GM21786 (cell line): ENCODE measurements at regions not wholly inside any gene's neighbourhood (a gene's known extent, or its start where the extent isn't known, plus 50 kb on each side); places are given as distances from the start of the nearest gene placed in this dataset.
"Not testable (repeated sequence)": the region's sequence is repeated elsewhere in the genome, so short reads cannot be mapped to it uniquely, and the experiment has no call there.

Experiments used
- ATAC-seq: cut with Tn5 transposase; IDR thresholded peaks from one replicate; pipeline ENCODE4 v1.9.1; 2021; ENCODE audit not compliant: unreplicated experiment

- ATAC-seq = no peak
Observed at GRCh38 chr2:216989340-216990129, 129.7 kb upstream of the TNP1 start.

DNA sequence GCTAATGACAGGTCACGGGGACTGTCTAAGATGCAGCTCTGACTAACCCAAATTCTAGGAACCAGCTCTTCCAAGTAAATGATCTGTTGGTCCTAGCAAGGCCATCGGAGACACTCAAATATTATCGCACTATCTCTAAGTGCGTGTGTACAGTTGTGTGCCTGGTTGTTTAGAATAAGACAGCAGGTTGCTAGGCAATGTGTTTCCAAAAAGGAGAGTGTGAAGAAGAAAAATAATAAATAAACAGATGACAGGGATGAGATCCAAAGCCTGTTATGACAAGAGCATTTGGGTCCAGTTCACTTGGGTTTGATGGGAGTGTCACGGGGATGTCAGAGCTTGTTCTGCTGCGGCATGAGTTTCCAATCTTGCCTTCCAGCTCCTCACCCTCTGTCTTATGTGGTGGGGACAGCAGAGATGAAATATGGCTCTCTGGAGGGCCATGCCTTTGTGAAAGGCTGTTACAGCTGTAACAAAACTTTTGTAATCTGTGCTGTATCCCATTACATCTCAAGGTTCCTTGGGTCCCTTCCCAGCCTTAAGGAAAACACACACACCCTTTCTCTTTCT is 127.5 kb upstream of the TNP1 start:
- ATAC-seq = no peak

- no peak for ATAC-seq
Observed at GRCh38 chr2:216985658-216986141, 125.8 kb upstream of the TNP1 start.

DNA sequence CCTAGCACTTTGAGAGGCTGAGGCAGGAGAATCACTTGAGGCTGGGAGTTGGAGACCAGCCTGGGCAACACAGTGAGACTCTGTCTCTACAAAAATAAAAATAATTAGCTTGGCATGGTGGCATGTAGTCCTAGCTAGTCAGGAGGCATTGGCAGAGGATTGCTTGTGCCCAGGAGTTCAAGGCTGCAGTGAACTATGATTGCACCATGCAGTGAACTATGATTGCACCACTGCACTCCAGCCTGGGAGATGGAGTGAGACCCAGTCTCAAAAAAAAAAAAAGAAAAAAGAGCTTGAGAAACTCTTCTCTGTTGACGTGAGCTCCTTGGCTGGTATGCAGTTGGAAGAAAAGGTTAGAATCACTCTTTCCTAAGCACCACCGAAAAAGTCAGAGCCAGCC is 125.1 kb upstream of the TNP1 start:
- ATAC-seq = no peak

GRCh38 chr2:216981951-216982350 is 122.1 kb upstream of the TNP1 start:
- ATAC-seq = not testable (repeated sequence)

DNA sequence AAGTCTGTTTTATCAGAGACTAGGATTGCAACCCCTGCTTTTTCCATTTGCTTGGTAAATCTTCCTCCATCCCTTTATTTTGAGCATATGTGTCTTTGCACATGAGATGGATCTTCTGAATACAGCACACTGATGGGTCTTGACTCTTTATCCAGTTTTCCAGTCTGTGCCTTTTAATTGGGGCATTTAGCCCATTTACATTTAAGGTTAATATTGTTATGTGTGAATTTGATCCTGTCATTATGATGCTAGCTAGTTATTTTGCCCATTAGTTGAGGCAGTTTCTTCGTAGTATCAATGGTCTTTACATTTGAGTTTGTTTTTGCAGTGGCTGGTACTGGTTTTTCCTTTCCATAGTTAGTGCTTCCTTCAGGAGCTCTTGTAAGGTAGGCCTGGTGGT is 120.6 kb upstream of the TNP1 start:
- not testable (repeated sequence) for ATAC-seq

DNA sequence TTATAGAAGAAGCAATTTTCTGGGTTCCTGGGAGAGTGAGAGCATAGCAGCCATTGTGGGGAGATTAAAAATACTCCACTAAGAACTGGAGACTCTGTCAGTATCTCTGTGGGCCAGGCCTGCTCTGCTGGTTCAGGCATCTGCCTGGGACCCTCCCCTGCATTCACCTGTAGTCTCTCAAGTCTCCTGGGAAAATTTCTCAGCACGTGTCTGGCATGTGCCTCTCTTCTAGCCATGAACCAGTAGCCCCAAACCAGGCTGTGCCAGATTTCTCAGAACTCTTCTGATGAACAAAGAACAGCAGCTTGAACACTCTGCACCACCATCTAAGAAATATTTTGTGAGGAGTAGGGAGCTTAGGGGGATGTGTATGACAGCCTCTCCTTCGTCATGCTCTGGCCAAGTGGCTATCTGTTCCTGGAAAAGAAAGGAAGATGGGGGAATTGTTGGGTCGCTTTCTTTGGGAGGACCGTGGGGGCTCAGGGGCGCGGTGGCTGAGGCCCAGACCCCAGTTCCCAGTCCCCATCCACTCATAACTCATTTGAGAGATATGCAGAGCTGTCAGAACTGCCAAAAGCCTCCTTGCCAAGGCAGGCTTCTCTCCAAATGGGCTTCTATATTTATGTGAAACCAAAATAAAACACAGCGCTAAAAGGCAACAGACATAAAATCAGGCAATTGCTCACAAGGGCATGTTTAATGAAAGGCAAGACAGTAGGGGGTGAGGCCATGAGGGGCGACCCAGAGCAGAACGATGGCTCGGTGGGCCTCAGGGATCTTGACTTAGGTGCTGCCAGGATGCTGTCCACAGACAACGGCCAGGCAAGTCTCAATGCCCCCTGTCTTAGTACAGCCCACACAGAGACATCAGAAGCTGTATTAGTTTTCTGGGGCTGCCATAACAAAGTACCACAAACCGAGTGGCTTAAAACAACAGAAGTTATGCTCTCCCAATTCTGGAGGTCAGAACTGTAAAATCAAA is 114.7 kb upstream of the TNP1 start:
- ATAC-seq = no peak

GRCh38 chr2:216971593-216971992 is 111.7 kb upstream of the TNP1 start:
- no peak for ATAC-seq

- ATAC-seq = no peak
Observed at GRCh38 chr2:216970359-216970915, 110.6 kb upstream of the TNP1 start.

DNA sequence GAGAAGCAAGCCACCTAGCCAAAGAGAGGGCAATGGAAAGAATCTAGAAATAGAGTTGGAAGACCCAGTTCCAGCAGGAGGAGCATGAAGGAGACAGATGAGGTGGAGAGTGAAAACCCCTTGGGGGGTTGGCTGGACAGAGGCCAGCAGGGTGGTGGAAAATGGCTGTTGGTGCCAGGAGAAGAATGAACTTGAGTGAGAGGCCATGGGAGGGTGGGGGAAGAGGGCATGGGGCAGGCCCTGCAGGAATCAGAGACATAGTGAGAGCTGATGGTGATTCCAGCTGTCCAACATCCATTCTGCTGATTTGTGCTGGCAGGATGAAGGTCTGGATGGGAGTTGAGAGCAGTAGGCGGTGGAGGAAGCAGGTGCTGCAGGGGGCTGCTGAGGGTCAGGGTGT is 108.0 kb upstream of the TNP1 start:
- ATAC-seq = no peak

DNA sequence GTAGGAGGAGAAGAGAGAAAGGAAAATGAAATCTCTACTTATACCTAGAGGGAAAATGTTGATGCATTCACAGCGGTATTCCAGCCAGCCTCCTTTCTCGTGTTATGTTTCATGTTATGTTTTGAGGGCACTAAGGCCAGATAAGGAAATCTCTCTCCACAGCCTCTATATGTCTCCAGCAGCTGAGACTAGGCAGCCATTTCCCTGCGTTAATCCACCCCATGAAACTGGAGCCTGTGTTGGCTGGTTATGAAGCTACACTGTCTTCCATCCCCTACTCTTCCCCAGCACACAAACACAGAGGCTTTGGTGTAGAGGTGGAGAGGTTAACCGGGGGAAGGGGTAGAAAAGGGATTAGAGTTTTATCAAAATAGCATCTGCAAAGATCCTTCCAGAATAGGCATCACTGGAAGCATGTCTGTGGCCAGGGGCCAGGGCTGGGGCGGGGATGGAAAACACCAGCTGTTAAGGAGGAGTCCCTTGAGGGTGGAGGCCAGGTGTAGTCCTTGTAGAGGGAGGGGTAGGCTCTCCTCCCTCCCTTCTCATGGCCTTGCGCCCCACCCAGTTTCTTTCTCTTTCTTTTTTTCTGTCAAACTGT is 100.9 kb upstream of the TNP1 start:
- ATAC-seq = no peak

GRCh38 chr2:216959433-216959832 is 99.6 kb upstream of the TNP1 start:
- ATAC-seq = no peak

- no peak for ATAC-seq
Observed at GRCh38 chr2:216956820-216957493, 97.1 kb upstream of the TNP1 start.

- ATAC-seq = no peak
Observed at GRCh38 chr2:216951171-216951570, 91.3 kb upstream of the TNP1 start.

DNA sequence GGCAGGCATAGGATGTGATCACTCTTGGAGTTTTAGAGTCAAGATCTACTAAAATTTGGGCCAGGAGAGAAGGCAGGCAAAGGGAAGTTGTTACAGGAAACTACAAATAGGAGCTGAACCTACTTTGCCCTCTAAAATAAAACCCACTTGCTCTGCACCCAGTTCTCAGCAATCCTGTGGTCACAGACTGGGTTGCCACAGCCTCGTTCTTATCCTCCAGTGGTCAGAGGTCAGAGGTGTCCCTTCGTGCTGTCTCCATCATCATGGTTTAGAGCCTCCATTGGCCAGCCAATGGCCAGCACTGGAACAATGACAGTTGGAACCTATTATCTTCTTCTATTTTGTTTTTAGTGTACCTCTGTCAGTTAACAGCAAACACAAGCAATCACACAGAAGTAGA is 90.7 kb upstream of the TNP1 start:
- no peak for ATAC-seq

DNA sequence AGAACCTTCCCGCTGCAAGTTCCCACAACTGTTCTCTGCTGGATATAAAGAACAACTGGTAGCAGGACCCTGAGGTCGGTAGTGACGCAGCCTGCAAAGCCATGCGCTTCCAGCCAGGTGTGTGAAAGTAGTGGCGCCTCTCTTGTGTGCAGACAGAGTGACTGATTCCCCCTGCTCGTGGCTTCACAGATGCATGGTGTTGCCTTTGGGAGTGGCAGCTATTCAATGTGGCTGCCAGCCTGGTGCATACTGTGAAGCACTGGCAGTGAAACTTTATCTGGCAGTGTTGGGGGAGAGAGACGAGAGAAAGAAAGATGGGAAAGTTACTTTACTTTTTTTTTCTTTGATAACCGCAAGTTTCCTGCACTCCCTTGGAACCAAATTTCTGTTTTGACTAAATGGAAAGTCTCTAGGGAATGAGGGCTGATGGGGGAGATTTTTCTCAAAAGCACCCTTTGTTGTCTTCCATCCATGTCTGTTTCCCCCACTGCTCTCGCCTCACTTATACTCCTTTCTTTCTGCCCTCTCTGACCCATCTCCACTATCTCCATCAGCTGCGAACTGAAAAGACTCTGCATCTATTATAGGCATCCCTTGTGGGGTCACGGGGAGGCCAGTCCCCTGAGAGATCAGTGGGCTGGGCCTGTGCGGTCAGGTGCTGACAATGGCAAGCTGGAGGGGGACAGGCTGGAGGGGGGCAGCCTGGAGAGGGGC is 90.0 kb upstream of the TNP1 start:
- no peak for ATAC-seq

DNA sequence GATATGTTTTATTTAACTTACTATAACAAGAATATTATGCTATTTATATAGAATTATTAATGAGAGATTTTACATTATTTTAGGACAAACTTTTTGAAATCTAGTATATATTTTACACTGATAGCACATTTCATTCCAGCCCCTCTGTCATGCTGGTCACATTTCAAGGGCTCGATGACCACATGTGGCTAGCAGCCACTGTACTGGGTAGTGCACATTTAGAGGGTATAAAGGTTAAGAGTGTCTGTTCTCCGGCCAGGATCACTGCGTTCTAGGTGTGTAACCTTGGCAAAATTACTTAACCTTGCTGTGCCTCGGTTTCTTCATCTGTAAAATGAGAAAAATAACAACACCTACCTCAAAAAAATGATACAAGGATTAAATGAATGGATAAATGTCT is 87.2 kb upstream of the TNP1 start:
- no peak for ATAC-seq

DNA sequence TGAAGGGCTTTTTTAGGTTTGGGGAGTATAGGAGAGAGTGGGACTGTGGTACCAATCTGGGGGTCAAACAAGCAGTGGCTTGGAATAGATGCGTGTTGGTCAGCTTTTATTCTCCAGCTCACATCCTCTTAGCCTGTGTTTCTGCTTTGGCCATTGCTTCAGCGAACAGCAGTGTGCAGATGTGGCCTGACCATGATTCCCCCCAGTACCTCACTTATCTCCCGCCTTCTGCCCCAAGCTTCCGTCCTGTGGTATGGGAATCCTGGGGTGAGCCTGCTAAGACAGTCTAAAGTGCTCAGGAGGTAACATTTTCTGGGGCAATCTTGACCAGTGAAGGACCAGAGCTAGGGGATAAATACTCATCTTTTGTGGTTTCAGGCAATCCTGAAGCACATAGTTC is 84.9 kb upstream of the TNP1 start:
- no peak for ATAC-seq

DNA sequence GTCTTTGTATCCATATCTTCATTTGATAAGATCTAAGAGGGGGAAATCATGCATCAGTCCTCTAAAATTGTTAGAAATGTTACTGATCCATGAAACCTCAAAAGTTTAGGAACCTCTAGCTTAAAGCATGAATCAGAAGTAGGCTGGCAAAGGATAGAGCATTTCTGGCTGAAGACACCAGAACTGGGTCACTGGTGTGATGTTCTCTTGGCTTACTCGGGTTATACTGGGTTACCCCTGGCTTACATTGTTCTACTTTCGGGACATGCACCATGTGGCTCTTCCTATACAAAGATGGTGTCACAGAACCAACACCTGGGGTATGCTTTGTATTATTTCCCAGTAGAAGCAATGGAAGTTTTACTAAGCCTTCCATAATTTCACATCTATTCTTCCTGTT is 83.2 kb upstream of the TNP1 start:
- no peak for ATAC-seq

- no peak for ATAC-seq
Observed at GRCh38 chr2:216942465-216942864, 82.6 kb upstream of the TNP1 start.
